Skeletal muscle satellite cell (primary cell): ENCODE measurements at regions not wholly inside any gene's neighbourhood (a gene's known extent, or its start where the extent isn't known, plus 50 kb on each side); places are given as distances from the start of the nearest gene placed in this dataset.

Source experiments
- H3K27me3 ChIP-seq: 2 replicates; pipeline ENCODE4 v1.7.0; 2013; ENCODE audit warnings: low read length; ENCODE audit not compliant: control insufficient read depth, insufficient read depth
- H3K36me3 ChIP-seq: 2 replicates; pipeline ENCODE4 v1.7.0; 2013; ENCODE audit warnings: mild to moderate bottlenecking, control low read depth, low read length; ENCODE audit not compliant: insufficient read depth
- H3K4me1 ChIP-seq: 2 replicates; pipeline ENCODE4 v1.7.0; 2013; ENCODE audit warnings: low read length; ENCODE audit not compliant: control insufficient read depth, insufficient read depth
- H3K4me2 ChIP-seq: 2 replicates; pipeline ENCODE4 v1.7.0; 2013; ENCODE audit warnings: mild to moderate bottlenecking, low read length
- H3K4me3 ChIP-seq: 2 replicates; pipeline ENCODE4 v1.7.0; 2013; ENCODE audit warnings: low read length
- H3K9ac ChIP-seq: 2 replicates; pipeline ENCODE4 v1.7.0; 2013; ENCODE audit warnings: mild to moderate bottlenecking, low read depth, low read length, moderate library complexity
- H3K9me3 ChIP-seq: replicated peaks from 2 replicates; pipeline ENCODE4 v1.7.0; 2013; ENCODE audit warnings: mild to moderate bottlenecking, control low read depth, low read length

DNA sequence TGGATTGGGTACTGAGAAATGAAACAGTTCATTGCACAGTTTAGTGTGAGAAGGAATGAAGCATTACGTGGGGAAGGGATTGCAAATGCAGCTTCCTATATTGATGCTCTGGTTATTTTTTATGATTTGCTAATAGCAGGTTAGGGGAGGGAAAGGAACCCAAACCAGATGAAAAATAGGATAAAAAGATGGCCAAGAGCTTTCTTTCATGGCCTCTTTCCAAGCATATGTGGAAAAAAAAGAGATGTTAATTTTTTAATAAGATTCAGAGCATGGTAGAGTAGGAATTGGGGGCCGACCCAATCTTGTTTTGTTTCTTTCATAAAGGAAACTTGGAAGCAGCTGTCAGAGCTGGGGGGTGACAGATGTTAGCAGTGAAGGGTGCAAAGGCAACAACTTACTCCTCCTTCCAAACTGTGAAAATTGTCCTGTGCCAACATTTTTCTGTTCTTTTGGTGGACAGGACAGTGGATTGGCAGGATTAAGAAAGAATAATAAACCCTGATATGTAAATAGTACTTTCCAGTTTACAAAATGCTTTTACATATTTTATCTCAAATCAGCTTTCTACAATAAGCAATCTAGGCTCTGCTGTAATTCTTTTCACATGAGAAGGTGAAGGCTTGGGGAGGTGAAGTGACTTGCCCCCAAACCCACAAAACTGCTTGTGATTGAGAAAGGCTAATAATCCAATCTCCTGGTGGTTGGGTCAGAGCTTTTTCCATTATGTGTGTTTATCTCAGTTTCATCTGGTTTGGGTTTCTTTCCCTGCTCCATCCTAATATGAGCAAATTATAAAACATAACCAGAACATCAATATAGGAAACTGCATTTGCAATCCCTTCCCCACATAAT is 270.1 kb downstream of the ETAA1 start:
- peaks cover 7% of the 10 kb centered on the region for H3K4me1 ChIP-seq
- no peaks in the 10 kb centered on the region for H3K9me3 ChIP-seq
- no peaks in the 10 kb centered on the region for H3K36me3 ChIP-seq
- no peak overlapping the region for H3K9ac ChIP-seq
- H3K4me2 ChIP-seq: no peak overlapping the region
- H3K27me3 ChIP-seq: no peaks in the 10 kb centered on the region
- H3K4me3 ChIP-seq: no peak overlapping the region

DNA sequence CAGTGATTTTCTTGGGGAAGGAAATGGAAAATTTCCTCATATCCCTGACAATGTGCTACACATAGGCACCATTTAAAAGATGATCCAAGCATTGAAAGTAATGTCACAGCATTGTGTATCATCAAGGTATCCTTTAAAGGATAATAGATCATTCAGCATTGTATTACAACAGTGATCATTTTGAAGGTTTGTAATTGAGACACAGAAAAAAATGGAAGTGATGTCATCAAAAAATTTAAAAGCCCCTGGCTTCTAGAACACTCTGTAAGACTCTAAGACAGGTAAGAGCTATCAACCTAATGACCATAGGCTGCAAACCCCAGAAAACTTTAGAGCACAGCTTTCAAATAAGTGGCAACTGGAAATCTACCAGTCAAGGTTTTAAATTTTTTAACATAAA is 271.4 kb downstream of the ETAA1 start:
- H3K27me3 ChIP-seq: no peaks in the 10 kb centered on the region
- H3K4me3 ChIP-seq: no peak overlapping the region
- H3K9ac ChIP-seq: no peak overlapping the region
- H3K9me3 ChIP-seq: no peaks in the 10 kb centered on the region
- H3K36me3 ChIP-seq: no peaks in the 10 kb centered on the region
- H3K4me1 ChIP-seq: peaks cover 7% of the 10 kb centered on the region
- no peak overlapping the region for H3K4me2 ChIP-seq

DNA sequence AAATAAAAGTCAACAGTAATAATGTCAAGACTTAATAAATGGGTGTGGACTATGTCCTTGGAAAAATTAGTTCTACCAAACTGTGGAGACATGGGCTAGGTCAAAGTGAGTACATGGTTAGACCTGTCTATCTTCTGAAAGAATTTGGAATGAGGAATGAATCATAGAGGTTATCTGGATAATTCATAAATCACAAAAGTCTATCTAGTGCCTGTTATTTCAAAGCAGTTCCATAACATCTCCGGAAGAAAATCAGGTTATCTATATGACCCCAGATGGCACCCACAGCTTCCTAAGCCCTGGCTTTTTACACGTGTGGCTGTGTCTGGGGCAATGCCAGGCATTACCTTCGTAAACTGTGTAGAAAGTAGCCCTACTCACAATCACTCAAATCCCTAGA is 272.0 kb downstream of the ETAA1 start:
- no peak overlapping the region for H3K4me3 ChIP-seq
- H3K9ac ChIP-seq: no peak overlapping the region
- no peaks in the 10 kb centered on the region for H3K36me3 ChIP-seq
- H3K4me1 ChIP-seq: peaks cover 7% of the 10 kb centered on the region
- H3K4me2 ChIP-seq: no peak overlapping the region
- H3K9me3 ChIP-seq: no peaks in the 10 kb centered on the region
- no peaks in the 10 kb centered on the region for H3K27me3 ChIP-seq

DNA sequence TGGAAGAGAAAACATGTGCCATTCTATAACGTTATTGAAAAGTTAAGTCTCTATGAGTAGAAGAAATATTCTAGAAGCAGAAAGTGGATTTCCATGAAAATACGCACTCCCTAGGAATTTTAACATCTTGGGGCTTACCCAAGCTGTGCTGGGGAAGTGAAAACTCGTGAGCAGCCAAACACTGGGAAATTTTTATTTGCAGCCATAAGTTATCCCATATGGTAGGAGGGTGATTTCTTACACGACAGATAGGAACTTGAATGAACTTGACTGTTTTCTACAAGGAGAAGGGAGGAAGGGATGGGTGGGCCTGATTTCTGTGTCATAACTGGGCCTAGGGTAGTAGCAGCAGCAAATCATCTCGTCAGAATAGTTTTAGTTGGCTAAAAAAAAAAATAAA is 272.6 kb downstream of the ETAA1 start:
- H3K4me2 ChIP-seq: no peak overlapping the region
- no peaks in the 10 kb centered on the region for H3K36me3 ChIP-seq
- H3K4me3 ChIP-seq: no peak overlapping the region
- H3K9me3 ChIP-seq: no peaks in the 10 kb centered on the region
- H3K9ac ChIP-seq: no peak overlapping the region
- H3K27me3 ChIP-seq: no peaks in the 10 kb centered on the region
- H3K4me1 ChIP-seq: peaks cover 7% of the 10 kb centered on the region

DNA sequence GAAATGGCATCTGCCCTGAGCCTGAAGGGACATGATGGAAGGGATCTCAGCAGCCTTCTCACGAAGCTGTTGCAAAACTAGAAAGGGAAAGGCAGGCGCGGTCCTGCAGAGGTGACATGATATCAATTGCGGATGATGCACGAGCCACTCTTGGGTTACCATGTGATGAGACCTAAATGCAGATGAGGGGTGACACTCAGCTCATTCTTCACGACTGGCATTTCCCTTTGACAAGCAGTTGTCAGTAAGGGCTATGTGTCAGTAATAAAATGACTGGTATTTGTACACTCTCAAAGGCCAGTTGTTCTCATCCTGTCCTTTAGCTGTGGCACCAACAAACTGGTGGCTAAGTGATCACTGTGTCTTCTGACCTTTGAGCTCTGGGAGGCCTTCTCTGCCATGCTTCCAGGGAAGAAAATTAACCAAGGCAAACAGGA is 273.6 kb downstream of the ETAA1 start:
- Histone ChIP-seq H3K4me2 (no peak overlapping the region), H3K36me3 (no peaks in the 10 kb centered on the region), H3K9me3 (no peaks in the 10 kb centered on the region), H3K27me3 (no peaks in the 10 kb centered on the region), H3K4me1 (peaks cover 7% of the 10 kb centered on the region), H3K9ac (no peak overlapping the region), H3K4me3 (no peak overlapping the region)

DNA sequence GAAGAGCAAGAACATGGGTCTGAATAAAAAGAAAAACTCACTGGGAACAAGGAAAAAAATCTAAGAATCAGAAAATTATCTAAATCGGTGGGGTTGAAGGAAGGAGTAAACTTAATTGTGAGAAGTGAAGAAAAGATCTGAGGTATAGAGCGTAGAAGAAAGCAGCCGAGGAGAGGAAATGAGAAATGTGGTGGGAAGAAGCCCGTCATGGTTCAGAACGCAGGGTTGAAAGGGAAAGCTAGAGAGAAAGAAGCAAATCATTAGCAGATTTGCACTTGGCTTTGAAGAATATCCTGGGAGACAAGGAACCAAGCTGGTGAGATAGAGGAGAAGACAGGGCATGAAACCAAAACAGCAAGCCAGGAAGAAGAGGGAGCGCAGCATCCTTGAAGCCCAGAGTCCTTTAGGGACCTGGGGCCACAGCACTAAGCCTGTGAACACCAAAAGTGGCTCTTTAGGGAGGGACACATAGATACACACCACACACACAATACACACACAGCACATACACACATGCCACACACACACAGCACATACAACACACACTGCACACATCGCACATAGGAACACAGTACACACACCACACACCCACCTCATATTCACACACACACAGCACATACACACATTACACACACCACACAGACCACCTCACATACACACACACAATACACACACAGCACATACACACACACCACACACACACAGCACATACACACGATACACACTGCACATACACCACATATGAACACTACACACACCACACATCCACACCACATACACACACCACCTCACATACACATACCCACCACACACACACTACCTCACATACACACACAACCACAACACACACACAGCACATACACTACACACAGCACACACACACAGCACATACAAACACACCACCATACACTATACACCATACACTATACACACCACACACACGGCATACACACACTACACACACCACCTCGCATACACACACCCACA is 274.6 kb downstream of the ETAA1 start:
- Histone ChIP-seq H3K4me3 (no peak overlapping the region), H3K4me2 (no peak overlapping the region), H3K27me3 (no peaks in the 10 kb centered on the region), H3K36me3 (no peaks in the 10 kb centered on the region), H3K9ac (no peak overlapping the region), H3K4me1 (no peaks in the 10 kb centered on the region), H3K9me3 (no peaks in the 10 kb centered on the region)

DNA sequence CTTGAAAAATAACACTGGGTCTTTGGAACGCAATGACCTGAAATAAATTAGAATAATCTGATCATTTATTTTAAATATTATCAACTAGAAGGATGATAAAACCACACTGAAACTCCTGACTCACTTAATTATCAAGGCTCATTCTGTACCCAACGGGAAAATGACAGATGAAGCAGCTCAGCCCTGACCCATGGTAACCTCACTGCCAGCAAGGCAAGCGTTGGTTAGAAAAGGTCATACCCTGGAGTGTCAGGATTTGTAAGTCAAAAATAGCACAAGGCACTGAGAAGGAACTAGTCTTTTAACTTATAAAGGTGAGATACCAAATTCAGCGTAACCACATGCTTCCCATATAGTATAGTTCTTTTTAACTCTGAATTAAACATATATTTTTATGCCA is 277.5 kb downstream of the ETAA1 start:
- no peaks in the 10 kb centered on the region for H3K9me3 ChIP-seq
- no peaks in the 10 kb centered on the region for H3K36me3 ChIP-seq
- H3K9ac ChIP-seq: no peak overlapping the region
- no peaks in the 10 kb centered on the region for H3K27me3 ChIP-seq
- H3K4me1 ChIP-seq: no peaks in the 10 kb centered on the region
- H3K4me3 ChIP-seq: no peak overlapping the region
- no peak overlapping the region for H3K4me2 ChIP-seq

DNA sequence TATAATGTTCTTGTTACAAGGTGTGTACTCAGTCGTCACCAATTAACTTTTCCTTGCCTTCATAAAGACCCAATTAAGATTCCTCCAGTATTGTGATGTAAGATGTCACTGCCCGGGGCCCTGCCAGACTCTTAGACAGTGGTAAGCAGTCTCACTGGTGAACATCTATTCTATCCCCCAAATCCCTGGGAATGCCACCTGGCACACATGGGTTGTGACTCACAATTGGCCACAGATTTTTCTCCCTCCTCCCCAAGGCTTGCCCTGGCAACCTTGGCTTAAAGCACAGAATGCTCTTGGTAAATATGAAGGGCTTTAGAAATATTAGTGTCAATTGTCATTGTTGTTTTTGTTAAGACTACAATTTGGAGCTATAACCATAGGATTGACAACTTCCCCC is 287.9 kb downstream of the ETAA1 start:
- Histone ChIP-seq H3K9me3 (no peaks in the 10 kb centered on the region), H3K36me3 (no peaks in the 10 kb centered on the region), H3K9ac (no peak overlapping the region), H3K4me1 (peaks cover 6% of the 10 kb centered on the region), H3K27me3 (no peaks in the 10 kb centered on the region), H3K4me2 (no peak overlapping the region), H3K4me3 (no peak overlapping the region)

DNA sequence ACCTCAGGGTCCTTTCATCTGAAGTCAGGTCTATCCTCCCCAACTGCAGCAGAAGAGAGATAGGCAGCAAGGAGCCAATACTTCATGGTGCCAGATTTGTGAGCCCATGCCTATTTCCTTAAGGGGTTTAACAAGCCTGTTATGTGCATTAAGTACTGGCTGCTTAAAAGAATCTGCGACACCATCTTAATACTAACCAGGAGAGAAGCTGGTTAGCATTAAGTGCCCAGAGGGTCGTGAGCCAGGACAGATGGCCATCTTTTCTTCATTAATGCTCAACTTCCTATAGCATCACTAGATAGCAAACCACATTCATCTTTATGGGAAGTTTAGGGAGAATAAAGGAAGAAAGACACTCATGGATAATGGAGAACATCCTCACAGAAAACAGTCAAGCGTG is 289.1 kb downstream of the ETAA1 start:
- Histone ChIP-seq H3K36me3 (no peaks in the 10 kb centered on the region), H3K27me3 (no peaks in the 10 kb centered on the region), H3K9ac (no peak overlapping the region), H3K4me3 (no peak overlapping the region), H3K4me1 (peaks cover 6% of the 10 kb centered on the region), H3K9me3 (no peaks in the 10 kb centered on the region), H3K4me2 (no peak overlapping the region)

DNA sequence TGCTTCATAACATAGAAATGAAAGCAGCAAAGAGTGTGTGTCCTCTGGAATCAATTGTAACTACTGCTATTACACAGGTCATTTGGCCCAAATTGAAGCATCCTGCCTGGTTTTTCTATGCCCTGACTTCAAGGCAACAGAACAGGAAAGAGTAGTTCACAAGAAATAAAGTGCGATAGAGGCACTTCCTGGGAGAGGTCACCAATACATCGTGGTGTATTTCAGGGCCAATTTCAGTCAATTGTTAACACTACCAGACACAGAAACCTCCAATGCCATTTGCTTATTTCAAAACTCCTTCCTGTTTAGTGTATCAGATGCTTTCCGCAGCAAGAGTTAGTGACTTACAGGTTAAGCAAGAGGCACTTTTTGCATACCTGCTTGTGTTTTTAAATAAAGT is 292.1 kb downstream of the ETAA1 start:
- Histone ChIP-seq H3K4me2 (no peak overlapping the region), H3K27me3 (no peaks in the 10 kb centered on the region), H3K4me1 (no peaks in the 10 kb centered on the region), H3K9me3 (no peaks in the 10 kb centered on the region), H3K9ac (no peak overlapping the region), H3K36me3 (no peaks in the 10 kb centered on the region), H3K4me3 (no peak overlapping the region)

DNA sequence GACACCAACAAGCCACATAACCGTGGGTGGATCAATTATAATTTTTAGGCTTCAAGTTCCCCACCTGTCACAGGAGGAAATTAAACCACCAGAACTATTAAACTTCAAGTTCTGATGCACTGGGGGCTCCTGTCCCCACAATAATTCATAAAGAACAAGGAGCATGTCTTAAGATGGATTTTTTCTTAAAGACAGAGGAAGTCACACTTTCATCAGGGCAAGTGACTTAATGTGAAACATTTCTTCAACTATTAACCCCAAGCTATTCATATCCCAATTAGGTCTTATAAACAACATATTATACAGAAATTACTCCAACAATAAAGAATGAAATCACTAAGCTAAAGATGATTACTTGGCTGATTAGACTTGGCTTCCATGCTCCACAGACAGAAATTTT is 292.5 kb downstream of the ETAA1 start:
- H3K27me3 ChIP-seq: no peaks in the 10 kb centered on the region
- H3K36me3 ChIP-seq: no peaks in the 10 kb centered on the region
- no peak overlapping the region for H3K4me2 ChIP-seq
- no peak overlapping the region for H3K4me3 ChIP-seq
- H3K4me1 ChIP-seq: no peaks in the 10 kb centered on the region
- H3K9me3 ChIP-seq: no peaks in the 10 kb centered on the region
- H3K9ac ChIP-seq: no peak overlapping the region
